ENCODE measurements at regions not wholly inside any gene's neighbourhood (a gene's known extent, or its start where the extent isn't known, plus 50 kb on each side); places are given as distances from the start of the nearest gene placed in this dataset.

- TF ChIP-seq CTCF (IDR thresholded peaks at IDR 0.05) (no peak), POLR2A (IDR thresholded peaks at IDR 0.05) (no peak), POLR2AphosphoS5 (IDR thresholded peaks at IDR 0.05) (no peak), EP300 (IDR thresholded peaks at IDR 0.05) (no peak)
Measured at GRCh38 chr15:26037369-26037768, 174.2 kb upstream of the ATP10A start.
